HT1080 (cell line): ENCODE measurements at regions not wholly inside any gene's neighbourhood (a gene's known extent, or its start where the extent isn't known, plus 50 kb on each side); places are given as distances from the start of the nearest gene placed in this dataset.
"Not testable (repeated sequence)": the region's sequence is repeated elsewhere in the genome, so short reads cannot be mapped to it uniquely, and the experiment has no call there.

ENCODE experiments used
- DNase-seq: peaks from one replicate; pipeline ENCODE4 v3.0.0-alpha.2; 2015; ENCODE audit warnings: low read depth

DNA sequence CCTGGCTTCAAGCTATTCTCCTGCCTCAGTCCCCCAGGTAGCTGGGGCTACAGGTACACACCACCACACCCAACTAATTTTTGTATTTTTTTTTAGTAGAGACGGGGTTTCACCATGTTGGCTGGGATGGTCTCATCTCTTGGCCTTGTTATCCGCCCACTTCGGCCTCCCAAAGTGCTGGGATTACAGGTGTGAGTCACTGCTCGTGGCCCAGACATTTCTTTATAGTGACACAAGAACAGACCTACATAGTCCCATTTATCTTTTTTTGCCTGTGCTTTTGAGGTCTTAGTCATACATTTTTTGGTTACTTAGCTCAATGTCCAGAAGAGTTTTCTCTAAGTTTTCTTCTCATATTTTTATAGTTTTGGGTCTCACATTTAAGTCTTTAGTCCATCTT lies 247.4 kb downstream of the SYT10 start:
- peak; percentile 6 for DNase-seq

DNA sequence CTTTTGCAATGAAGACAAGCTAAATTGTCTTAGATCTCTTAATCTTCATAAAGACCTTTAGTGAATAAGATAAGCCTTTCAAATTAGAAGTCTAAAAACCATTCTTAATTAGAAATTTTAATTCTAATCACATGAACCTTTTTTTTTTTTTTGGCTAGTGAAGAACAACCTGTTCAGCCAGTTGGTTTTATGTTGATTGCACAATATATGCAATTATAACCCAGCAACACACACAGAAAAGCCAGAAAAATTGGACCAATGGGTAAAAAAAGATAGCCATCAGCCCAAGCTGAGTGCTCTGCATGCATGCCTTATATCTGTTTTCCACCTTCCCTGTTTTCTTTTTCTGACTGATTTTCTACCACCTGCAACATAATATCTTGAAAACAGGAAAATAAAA lies 252.2 kb downstream of the SYT10 start:
- DNase-seq: no peak

DNA sequence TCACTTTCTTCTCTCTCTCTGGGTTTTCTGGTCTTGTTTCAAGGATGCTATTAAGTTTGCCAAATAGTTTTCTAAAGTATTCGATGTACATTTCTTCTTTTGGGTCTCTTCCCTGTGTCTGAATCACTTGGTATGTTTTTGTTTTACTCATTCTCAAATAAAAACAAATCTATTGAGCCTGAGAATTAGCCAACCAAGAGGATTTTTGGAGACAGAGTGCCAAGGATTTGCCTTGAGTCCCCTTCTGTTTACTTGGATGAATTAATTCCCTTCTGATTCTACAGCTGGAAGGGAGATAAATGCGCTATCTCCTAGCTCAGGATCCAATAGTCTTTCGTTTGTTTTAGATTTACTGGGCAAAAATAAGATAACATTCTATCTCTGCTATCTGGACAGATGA lies 255.5 kb downstream of the SYT10 start:
- DNase-seq: no peak

DNA sequence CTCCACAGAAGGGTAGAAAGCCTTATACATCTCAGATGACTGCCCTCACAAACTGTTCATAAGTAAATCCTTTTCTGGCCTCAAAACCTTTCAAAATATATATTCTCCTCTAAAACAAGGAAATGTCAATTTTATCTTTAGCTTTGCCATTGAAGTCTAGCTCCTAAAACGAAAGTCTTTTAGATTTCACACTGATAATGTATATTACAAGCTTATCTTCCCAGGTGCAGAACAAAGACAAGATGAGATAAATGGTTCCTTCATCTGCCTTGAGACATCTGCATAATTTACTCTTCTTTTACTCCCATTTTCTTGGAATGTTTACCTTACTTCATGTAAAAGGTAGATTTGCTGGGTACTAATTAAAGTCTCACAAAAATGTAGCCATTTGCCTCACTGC lies 257.1 kb downstream of the SYT10 start:
- DNase-seq: no peak

DNA sequence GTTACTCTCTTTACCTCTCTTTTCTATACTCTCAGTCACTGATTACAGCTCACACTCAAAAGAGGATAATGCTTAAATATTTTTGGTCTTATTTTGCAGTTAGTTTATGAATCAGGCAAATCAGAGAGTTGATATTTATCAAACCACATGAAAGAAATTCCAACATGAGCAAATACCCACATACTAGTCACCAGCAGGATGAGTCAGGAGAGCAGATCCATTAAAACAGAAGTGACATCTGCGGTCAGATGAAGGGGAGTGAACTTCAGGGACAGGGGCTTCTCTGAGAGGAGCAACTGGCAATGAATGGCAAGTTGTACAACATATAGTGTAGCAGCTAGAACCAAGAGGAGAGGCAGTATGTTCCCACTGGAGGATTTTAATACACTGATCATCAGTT lies 258.7 kb downstream of the SYT10 start:
- DNase-seq: peak; percentile 74

DNA sequence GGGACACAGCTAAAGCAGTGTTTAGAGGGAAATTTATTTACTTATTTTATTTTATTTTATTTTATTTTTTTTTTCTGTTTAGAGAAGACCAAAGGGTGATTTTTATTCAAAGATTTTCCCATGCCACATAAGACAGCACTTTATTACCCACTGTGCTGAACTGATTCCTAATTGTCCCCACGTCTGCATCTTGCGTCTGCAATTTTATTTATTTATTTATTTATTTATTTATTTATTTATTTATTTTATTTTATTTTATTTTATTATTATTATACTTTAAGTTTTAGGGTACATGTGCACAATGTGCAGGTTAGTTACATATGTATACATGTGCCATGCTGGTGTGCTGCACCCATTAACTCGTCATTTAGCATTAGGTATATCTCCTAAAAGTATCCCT lies 269.7 kb upstream of the PKP2 start:
- not testable (repeated sequence) for DNase-seq

DNA sequence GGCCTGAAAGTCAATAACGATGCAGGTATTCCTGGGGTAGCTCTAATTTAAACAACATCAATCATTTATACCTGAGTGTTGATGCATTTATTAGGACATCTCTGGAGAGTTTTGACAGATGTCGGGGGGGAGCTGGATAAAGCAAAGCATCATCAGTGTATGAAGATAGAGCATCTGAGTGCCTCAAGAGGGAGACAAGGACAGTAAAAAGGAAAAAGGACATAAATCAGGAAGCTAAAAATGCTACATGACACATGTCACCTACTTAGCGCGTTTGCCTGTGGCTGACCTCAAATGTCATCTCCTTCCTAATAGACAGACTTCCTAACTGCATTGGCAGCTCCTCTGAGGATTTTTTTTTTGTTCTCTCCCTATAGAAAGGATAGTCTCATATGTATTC lies 259.5 kb upstream of the PKP2 start:
- DNase-seq: no peak

DNA sequence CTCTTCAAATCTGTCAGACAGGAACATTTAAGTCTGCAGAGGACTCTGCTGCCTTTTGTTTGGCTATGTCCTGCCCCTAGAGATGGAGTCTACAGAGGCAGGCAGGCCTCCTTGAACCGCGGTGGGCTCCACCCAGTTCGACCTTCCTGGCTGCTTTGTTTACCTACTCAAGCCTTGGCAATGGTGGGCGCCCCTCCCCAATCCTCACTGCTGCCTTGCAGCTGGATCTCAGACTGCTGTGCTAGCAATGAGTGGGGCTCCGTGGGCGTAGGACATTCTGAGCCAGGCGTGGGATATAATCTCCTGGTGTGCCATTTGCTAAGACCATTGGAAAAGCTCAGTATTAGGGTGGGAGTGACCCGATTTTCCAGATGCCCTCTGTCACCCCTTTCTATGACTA lies 250.7 kb upstream of the PKP2 start:
- DNase-seq: not testable (repeated sequence)

DNA sequence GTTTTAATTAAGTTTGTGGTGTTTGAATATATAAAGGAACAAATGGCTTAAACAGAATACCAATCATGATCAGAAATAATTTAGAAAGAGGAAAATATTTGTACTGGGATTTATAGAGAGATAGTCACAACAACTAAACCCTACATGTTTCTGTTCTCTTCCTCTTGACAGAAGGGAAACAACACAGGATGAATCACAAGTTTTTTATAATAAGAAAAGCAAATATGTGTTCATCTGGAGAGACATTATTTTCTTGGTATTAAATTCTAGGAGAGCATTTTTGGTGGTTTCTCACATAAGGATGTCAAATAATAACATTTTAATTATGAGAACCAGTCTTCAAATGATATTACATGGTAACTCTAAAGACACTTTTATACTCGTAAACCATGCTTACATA lies 232.9 kb upstream of the PKP2 start:
- no peak for DNase-seq

DNA sequence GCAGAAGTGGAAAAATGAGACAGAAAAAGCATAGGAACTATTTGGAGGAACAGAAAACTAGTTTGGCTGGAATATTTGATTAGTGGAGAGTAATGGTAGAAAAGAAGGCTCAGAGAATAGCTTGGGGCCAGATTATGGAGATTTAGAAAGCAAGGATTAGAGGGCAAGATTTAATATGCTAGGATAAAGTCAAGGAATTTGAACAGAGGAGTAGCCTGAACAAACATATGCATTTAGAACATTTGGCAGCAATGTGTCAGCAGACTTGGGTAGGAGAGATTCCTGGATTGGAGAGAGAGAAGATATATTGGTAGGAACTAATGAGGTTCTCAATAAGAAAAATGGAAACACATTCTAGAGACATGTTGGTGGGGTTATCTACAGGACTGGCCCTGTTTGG lies 229.2 kb upstream of the PKP2 start:
- DNase-seq: no peak

DNA sequence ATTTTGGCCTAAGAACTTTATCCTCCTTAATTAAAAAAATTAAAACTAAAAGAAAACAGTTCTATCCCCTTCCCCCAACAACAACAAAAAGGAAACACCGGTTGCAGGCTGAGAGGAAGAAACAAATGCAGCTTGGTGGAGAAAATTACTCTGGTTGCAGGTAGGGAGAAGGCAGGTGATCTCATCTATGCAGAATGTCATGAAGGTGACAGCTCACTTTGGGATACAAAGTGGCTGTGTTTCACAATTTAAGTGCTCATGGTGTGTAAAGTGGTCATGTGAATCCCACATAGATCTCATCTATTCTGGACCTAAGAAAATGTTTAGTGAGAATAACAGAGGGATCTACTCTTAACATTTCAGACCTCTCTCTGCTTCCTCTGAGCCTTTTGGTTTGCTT lies 219.7 kb upstream of the PKP2 start:
- DNase-seq: peak; percentile 7

DNA sequence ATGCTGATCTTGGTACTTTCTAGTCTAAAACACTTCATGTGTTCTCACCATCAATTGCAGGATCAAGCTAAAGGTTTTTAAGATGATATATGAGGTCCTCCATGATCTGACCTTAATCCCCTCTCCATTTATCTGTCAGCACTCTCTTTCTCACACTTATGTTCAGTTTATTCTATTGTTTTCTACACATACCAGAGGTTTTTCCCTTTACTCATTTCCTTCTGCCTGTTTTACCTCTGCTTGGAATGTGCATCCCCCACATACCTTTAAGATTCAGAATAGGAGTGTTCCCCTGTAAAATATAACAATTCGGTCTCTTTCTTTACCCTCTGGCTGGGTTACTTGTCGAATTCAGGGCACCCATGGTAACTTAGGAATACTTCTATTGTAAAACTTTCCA lies 219.1 kb upstream of the PKP2 start:
- peak; percentile 49 for DNase-seq

DNA sequence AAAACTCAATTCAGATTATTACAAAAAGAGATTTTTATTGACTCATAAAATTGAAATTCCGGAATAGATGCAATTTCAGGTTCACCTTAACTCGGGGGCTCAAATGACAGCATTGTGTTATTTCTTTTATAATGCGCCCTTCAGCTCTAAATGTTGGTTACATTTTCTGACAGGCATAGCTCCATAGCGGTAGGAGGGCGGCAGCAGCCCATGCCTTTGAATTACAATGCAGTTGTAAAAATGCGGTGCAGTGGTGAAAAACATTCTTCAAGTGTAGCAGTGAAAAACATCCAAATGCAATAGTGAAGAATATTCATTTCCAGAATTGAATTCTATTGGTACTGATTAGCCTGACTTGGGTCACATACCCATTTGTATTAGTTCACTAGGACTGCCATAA lies 215.3 kb upstream of the PKP2 start:
- no peak for DNase-seq

DNA sequence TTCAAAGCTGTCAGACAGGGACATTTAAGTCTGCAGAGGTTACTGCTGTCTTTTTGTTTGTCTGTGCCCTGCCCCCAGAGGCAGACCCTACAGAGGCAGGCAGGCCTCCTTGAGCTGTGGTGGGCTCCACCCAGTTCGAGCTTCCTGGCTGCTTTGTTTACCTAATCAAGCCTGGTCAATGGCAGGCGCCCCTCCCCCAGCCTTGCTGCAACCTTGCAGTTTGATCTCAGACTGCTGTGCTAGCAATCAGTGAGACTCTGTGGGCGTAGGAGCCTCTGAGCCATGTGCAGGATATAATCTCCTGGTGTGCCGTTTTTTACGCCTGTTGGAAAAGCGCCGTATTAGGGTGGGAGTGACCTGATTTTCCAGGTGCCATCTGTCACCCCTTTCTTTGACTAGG lies 211.2 kb upstream of the PKP2 start:
- not testable (repeated sequence) for DNase-seq

DNA sequence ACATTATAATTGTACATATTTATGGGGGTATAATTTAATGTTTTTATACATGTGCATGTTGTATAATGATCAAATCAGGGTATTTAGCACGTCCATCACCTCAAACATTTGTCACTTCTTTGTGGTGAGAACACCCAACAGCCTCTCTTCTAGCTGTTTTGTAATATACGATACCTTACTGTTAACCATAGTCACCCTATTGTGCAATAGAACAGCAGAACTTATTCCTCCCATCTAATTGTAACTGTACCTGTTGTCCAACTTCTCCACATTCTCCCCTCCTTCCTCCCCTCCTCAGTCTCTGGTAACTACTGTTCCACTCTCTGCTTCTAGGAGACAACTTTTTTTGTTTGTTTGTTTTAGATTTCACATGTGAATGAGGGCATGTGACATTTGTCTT lies 197.0 kb upstream of the PKP2 start:
- no peak for DNase-seq

DNA sequence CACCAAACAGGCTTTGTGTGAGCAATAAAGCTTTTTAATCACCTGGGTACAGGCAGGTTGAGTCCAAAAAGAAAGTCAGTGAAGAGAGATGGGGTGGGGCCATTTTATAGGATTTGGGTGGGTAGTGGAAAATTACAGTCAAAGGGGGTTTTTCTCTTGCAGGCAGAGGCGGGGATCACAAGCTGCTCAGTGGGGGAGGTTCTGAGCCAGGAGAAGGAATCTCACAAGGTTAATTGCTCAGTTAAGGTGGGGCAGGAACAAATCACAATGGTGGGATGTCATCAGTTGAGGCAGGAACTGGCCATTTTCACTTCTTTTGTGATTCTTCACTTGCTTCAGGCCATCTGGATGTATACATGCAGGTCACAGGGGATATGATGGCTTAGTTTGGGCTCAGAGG lies 191.3 kb upstream of the PKP2 start:
- not testable (repeated sequence) for DNase-seq

DNA sequence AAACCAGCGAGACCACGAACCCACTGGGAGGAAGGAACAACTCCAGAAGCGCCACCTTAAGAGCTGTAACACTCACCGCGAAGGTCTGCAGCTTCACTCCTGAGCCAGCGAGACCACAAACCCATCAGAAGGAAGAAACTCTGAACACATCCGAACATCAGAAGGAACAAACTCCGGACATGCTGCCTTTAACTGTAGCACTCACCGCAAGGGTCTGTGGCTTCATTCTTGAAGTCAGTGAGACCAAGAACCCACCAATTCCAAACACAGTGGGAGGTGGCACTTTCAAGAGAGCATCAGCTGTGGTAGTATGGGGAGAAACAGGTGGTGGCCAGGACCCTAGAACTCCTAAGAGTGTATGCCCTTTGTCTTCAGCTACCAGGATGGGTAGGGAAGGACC lies 179.8 kb upstream of the PKP2 start:
- not testable (repeated sequence) for DNase-seq

DNA sequence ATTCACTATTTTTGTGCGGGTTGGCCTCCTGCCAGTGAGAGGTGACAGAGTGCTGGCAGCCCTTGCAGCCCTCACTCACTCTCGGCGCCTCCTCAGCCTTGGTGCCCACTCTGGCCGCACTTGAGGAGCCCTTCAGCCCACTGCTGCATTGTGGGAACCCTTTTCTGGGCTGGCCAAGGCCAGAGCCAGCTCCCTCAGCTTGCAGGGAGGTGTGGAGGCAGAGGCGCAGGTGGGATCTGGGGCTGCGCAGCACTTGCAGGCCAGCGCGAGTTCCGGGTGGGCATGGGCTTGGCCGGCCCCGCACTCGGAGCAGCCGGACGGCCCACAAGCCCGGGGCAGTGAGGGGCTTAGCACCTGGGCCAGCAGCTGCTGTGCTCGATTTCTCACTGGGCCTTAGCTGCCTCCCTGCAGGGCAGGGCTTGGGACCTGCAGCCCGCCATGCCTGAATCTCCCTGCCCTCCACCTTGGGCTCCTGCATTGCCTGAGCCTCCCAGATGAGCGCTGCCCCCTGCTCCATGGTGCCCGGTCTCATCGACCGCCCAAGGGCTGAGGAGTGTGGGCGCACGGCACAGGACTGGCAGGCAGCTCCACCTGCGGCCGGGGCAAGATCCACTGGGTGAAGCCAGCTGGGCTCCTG lies 178.7 kb upstream of the PKP2 start:
- DNase-seq: not testable (repeated sequence)

DNA sequence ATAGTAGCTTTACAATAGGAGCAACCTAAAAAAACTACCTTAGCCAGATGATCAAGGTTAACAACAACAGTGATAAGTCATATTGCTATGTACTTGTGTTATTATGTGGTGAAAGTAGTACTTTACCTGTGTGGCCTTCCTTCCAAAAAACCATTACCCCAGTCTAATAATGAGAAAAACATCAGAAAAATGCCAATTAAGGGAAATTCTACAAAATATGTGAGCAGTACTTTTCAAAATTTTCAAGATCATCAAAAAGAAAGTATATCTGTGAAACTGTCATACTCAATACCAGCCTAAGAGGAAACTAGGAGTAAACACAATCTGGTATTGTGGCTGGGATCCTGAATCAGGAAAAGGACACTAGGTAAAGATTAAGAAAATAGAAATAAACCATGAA lies 165.3 kb upstream of the PKP2 start:
- DNase-seq: no peak

DNA sequence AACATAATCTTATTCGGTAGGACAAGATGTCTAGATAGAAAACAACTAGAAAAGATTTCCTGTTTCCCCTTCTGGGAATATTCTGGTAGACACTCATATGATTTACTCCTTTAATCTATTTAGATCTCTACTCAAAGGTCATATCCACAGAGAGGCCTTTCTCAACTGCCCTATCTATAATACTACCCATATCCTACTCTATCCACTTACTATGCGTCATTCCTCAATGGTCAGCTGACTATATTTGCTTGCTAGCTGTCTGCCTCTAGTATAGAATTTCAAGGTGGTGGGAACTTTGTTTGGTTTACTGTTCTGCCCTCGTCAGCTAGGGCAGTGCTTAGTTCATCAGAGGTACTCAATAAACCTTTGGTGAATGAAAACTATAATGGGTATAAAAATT lies 157.8 kb upstream of the PKP2 start:
- no peak for DNase-seq

DNA sequence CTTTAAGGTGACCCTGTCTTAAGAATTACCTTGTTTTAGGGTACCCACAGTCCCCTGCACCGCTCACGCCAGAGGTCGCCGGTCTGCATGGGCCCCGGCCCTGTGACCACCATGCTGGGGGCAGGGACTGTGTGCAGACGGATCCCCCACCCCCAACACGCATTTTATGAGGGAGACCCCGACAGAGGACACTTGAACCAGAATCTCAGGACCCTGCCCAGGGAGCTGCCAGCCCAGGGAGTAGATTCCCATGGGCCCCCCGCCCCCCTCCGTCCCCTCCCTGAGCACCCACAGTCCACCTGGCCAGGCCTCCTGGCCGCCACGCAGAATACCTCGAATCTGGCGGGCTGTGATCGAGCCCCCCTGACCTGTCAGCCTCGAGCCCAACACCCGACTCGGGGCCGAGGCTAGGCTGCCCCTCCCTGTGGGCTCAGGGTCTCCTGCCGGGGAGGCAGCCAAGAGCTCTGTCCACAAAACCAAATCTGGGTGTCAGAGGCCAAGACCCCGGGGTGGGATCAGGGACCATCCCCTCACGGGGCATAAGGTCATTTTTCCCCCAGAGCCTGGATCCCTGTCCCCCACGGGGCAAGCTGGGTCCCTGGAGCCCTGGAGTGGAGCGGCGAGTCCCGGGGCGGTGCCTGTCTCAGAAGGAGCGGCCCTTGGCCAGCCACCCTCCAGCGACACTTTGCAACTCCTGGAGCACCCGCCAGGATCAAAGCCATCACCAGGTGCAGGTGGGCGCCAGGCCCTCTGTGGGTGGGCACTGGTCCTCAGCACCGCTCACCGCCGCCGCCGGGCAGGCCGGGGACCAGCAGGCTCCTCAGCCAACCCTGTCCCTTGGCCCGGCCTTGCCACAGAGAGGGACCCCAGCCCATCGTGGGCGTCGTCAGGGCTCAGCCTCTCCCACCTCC lies 155.8 kb upstream of the PKP2 start:
- no peak for DNase-seq

DNA sequence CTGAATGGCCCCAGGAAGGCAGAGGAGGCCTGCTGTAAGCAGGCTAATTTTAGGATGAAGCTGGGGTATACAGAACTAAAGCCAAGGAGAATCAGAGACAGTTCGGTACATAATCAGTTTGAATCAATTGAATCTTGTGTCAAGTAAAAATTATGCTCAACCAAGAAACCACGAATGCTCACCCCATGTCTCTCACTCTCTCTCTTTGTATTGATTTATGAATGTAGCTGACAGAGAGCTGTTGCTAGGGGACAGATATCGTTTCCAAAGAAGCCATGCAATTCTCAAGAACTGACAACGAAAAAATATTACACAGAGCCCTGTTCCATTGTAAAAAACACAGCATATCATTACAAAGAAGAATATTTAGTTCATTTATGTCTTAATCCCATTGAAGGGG lies 151.1 kb upstream of the PKP2 start:
- DNase-seq: no peak

DNA sequence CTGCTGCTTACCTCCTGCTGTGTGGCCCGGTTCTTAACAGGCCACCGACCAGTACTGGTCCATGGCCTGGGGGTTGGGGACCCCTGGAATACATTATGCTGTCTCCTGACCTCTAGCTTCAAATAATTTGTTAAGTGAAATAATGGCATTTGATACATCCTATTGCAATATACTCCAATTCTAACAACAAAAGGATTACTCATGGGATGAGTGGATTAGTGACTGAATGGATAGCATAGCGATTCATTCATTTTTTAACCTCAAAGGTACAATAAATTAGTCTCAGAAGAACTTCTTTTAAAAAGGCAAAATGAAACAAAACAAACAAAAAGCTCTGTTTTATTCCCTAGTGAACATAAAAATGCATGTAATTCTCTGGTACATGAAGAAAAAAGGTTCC lies 147.9 kb upstream of the PKP2 start:
- no peak for DNase-seq
